IMR-90 (cell line): ENCODE measurements at regions not wholly inside any gene's neighbourhood (a gene's known extent, or its start where the extent isn't known, plus 50 kb on each side); places are given as distances from the start of the nearest gene placed in this dataset.
A peak's percentile ranks its signal among the peaks of the same experiment; 100 is the strongest.

Source experiments
- ATAC-seq: fragments of 200-7000 bp; cut with Tn5 transposase; 2 replicates; pipeline ENCODE4 v1.9.1; 2020; ENCODE audit warnings: low read depth, mild to moderate bottlenecking, moderate library complexity
- BruUV-seq: library from RNA; stranded (reverse); fragments of 400-500 nt; replicated peaks from 2 replicates; lab custom pipeline; 2021; lab: Mats Ljungman, UMichigan
- CTCF ChIA-PET: fragments of 300-600 bp; formaldehyde crosslinking; extraction: SDS; loops from one replicate; lab custom pipeline; 2021; ENCODE audit warnings: antibody characterized with exemption; lab: Yijun Ruan, JAX
- POLR2A ChIA-PET: fragments of 300-600 bp; sonication (Branson Sonifier 250); formaldehyde crosslinking; loops from one replicate; lab custom pipeline; 2022; ENCODE audit warnings: antibody characterized with exemption; ENCODE audit not compliant: unreplicated experiment; lab: Charles Lee
- DNase-seq: peaks from one replicate; pipeline ENCODE4 v3.0.0; 2013
- H2AFZ ChIP-seq: replicated peaks from 2 replicates; pipeline ENCODE3; 2013; ENCODE audit warnings: low read length, mild to moderate bottlenecking; ENCODE audit not compliant: poor library complexity
- H2AK5ac ChIP-seq: 2 replicates; pipeline ENCODE4 v1.6.1; 2013; ENCODE audit warnings: low read depth, low read length, inconsistent platforms
- H2AK9ac ChIP-seq: replicated peaks from 2 replicates; pipeline ENCODE3; 2013; ENCODE audit warnings: mild to moderate bottlenecking, low read depth, low read length, moderate library complexity; ENCODE audit not compliant: poor library complexity
- H2BK120ac ChIP-seq: 2 replicates; pipeline ENCODE4 v1.6.1; 2013; ENCODE audit warnings: low read depth, low read length, inconsistent platforms
- H2BK15ac ChIP-seq: 3 replicates; pipeline ENCODE4 v1.6.1; 2013; ENCODE audit warnings: low read depth, low read length, inconsistent platforms
- H2BK20ac ChIP-seq: 2 replicates; pipeline ENCODE4 v1.6.1; 2013; ENCODE audit warnings: low read depth, mild to moderate bottlenecking, inconsistent platforms, low read length, moderate library complexity
- H2BK5ac ChIP-seq: 2 replicates; pipeline ENCODE4 v1.6.1; 2013; ENCODE audit warnings: mild to moderate bottlenecking, low read depth, low read length, inconsistent platforms; ENCODE audit not compliant: poor library complexity, severe bottlenecking
- H3K14ac ChIP-seq: replicated peaks from 2 replicates; pipeline ENCODE4 v1.6.1; 2013; ENCODE audit warnings: low read depth, low read length, inconsistent platforms
- H3K18ac ChIP-seq: 2 replicates; pipeline ENCODE4 v1.6.1; 2013; ENCODE audit warnings: low read depth, low read length, control low read depth
- H3K23ac ChIP-seq: 2 replicates; pipeline ENCODE4 v1.6.1; 2013; ENCODE audit warnings: low read depth, low read length, inconsistent platforms
- H3K27ac ChIP-seq: 2 replicates; pipeline ENCODE4 v1.5.1; 2013; ENCODE audit warnings: mild to moderate bottlenecking, control low read depth, low read length; ENCODE audit not compliant: insufficient read depth
- H3K27me3 ChIP-seq: 2 replicates; pipeline ENCODE4 v1.6.1; 2013; ENCODE audit warnings: low read length; ENCODE audit not compliant: control insufficient read depth, insufficient read depth
- H3K36me3 ChIP-seq: 2 replicates; pipeline ENCODE4 v1.6.1; 2013; ENCODE audit warnings: low read length, mixed read lengths; ENCODE audit not compliant: control insufficient read depth, insufficient read depth
- H3K4ac ChIP-seq: 2 replicates; pipeline ENCODE4 v1.6.1; 2013; ENCODE audit warnings: low read depth, low read length, inconsistent platforms
- H3K4me1 ChIP-seq: 2 replicates; pipeline ENCODE4 v1.6.1; 2013; ENCODE audit warnings: low read length, mixed read lengths; ENCODE audit not compliant: control insufficient read depth, insufficient read depth
- H3K4me2 ChIP-seq: 2 replicates; pipeline ENCODE4 v1.6.1; 2013; ENCODE audit warnings: low read depth, mild to moderate bottlenecking, control low read depth, low read length, moderate library complexity
- H3K4me3 ChIP-seq: 2 replicates; pipeline ENCODE4 v1.5.1; 2013; ENCODE audit warnings: low read depth, mild to moderate bottlenecking, control low read depth, low read length, moderate library complexity; ENCODE audit not compliant: insufficient read depth
- H3K56ac ChIP-seq: 2 replicates; pipeline ENCODE4 v1.6.1; 2013; ENCODE audit warnings: low read length, inconsistent platforms; ENCODE audit not compliant: insufficient read depth; ENCODE audit errors: extremely low read depth
- H3K79me1 ChIP-seq, 2 experiments: 2 replicates each; pipeline ENCODE4 v1.6.1; 2013; ENCODE audit warnings: low read length in 2 of 2, inconsistent platforms in 1 of 2, low read depth in 1 of 2
- H3K9ac ChIP-seq: 2 replicates; pipeline ENCODE4 v1.6.1; 2013; ENCODE audit warnings: low read depth, low read length, control low read depth
- H3K9me1 ChIP-seq: 2 replicates; pipeline ENCODE4 v1.6.1; 2013; ENCODE audit warnings: low read length, inconsistent platforms; ENCODE audit not compliant: insufficient read depth
- H3K9me3 ChIP-seq: 2 replicates; pipeline ENCODE4 v1.6.1; 2013; ENCODE audit warnings: low read length; ENCODE audit not compliant: control insufficient read depth, insufficient read depth
- H4K20me1 ChIP-seq: 2 replicates; pipeline ENCODE4 v1.6.1; 2013; ENCODE audit warnings: low read length, inconsistent platforms; ENCODE audit not compliant: insufficient read depth
- H4K5ac ChIP-seq: 2 replicates; pipeline ENCODE4 v1.6.1; 2013; ENCODE audit warnings: mild to moderate bottlenecking, low read depth, low read length, control low read depth
- H4K8ac ChIP-seq, 2 experiments: 2 replicates each; pipeline ENCODE4 v1.6.1; 2013; ENCODE audit warnings: low read depth in 2 of 2, low read length in 2 of 2, control low read depth in 1 of 2, inconsistent platforms in 1 of 2
- H4K91ac ChIP-seq: 2 replicates; pipeline ENCODE4 v1.6.1; 2013; ENCODE audit warnings: low read depth, low read length, inconsistent platforms; ENCODE audit not compliant: insufficient read depth
- CEBPB ChIP-seq: IDR thresholded peaks from 2 replicates; pipeline ENCODE4 v1.6.1; 2012; ENCODE audit warnings: low read depth, low read length, improper control_type of control experiment
- POLR2A ChIP-seq: IDR thresholded peaks from 2 replicates; pipeline ENCODE4 v1.6.1; 2012; ENCODE audit warnings: mild to moderate bottlenecking, low read depth, low read length
- WGBS, 2 experiments: methylation state at CpG; one replicate each; pipeline versions ENCODE4 v1.1.5 to v1.1.7; 2013; ENCODE audit warnings: missing lambda C conversion rate in 2 of 2; ENCODE audit not compliant: insufficient read length in 1 of 2; ENCODE audit errors: extremely low coverage in 2 of 2; 5-methylcytosine and 5-hydroxymethylcytosine counted together
- dilution Hi-C: fragments of 300-500 bp; cut with HindIII; formaldehyde crosslinking; loops from one replicate; pipeline ENCODE4 v1.14.3; 2018; ENCODE audit warnings: low sequenced_read_pairs; ENCODE audit not compliant: unreplicated experiment
- in situ Hi-C: fragments of 300-500 bp; cut with MboI; formaldehyde crosslinking; loops from 3 replicates; pipeline ENCODE4 v1.14.3; 2019; ENCODE audit warnings: low sequenced_read_pairs, inconsistent platforms, mixed read lengths
- intact Hi-C: fragments of 100-400 bp; cut with micrococcal nuclease; formaldehyde crosslinking; loops from 2 replicates; pipeline ENCODE4 v1.10.0; 2022

DNA sequence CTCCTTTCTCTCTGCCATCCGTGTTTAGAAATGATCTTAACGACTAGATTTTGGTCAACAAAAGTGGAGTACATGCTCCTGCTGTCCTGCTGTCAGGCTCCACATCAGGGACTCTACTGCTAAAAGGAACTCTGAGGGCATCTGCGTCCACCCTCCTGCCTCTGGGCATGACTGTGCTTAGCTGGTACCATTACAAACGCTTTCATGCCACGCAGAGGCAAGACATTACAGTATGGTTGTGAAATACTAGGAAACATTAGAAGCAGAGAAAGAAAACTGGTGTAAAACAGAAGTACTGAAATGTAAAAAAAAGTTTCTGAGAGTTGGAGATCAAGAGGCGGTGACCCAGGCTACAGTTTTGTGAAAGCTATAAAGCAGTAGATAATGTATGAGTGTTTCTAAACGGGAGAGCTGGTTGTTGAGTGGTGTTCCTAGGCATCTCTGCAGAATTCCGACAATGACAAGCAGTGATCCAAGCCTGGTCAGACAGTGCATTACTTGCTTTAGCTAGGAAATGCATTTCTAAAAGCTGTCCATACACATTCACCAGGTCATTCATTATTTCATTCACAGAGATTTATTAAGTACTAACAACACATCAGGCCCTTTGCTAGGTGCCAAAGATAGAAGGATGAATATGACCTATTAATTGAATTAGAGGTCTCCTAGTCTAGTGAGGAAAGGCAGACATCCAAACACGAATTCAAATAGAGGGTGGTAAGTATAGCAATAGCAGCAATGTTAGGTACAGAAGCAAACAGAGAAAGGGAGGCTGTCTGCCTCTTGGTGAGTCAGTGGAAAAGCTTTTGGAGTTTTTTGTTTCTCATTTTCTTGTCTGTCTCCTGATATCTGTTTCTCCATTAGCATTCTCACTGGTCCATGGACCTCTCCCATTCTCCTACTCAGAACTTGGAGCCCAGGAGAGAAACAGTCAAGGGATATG is 401.9 kb downstream of the LMO4 start:
- Histone ChIP-seq H3K9me1 (peaks cover 4% of the 10 kb centered on the region; the same call in 1 of the 2 replicates), H2BK15ac (no peak overlapping the region), H3K4me1 (peaks cover 5% of the 10 kb centered on the region; the same call in 1 of the 2 replicates), H2BK20ac (no peak overlapping the region), H2BK5ac (no peak overlapping the region), H2AFZ (no peak overlapping the region), H3K27me3 (no peaks in the 10 kb centered on the region), H3K9me3 (no peaks in the 10 kb centered on the region), H4K91ac (no peak overlapping the region), H3K14ac (no peak overlapping the region), H3K79me1 (no peaks in the 10 kb centered on the region), H3K9ac (no peak overlapping the region), H2AK5ac (no peak overlapping the region), H3K4me2 (peak overlapping the region; percentile 46; the same call in 1 of the 2 replicates), H3K56ac (no peak overlapping the region), H4K8ac (no peak overlapping the region), H3K23ac (no peak overlapping the region), H2AK9ac (no peak overlapping the region), H3K4ac (0 out of 2 replicates have a peak overlapping the region, but pooled peaks have one; percentile 1), H3K4me3 (no peak overlapping the region), H4K5ac (no peak overlapping the region), H3K18ac (no peak overlapping the region), H3K36me3 (no peaks in the 10 kb centered on the region), H3K27ac (no peak overlapping the region), H4K20me1 (no peaks in the 10 kb centered on the region), H2BK120ac (no peak overlapping the region)
- ATAC-seq: peak; percentile 62
- intact Hi-C loops: no loop called here
- ChIA-PET POLR2A (no interaction called here), CTCF (no interaction called here)
- 70% methylated on average over 6 of the region's 9 CpGs; no CpG with 5 or more reads in 1 of the 2 experiments for WGBS, 2 experiments
- in situ Hi-C loops: no loop called here
- no TSS peak for BruUV-seq
- peak; percentile 44 for DNase-seq
- TF ChIP-seq POLR2A: no peak
- TF ChIP-seq CEBPB: peak; percentile 45
- dilution Hi-C loops: no loop called here
